ENCODE measurements at regions not wholly inside any gene's neighbourhood (a gene's known extent, or its start where the extent isn't known, plus 50 kb on each side); places are given as distances from the start of the nearest gene placed in this dataset.

GRCh38 chr11:104792861-104793260 is 105.4 kb downstream of the CASP12 start:
- no peaks in the 10 kb centered on the region for H3K36me3 ChIP-seq
- TF ChIP-seq CTCF (IDR thresholded peaks at IDR 0.05) = no peak
- H3K9me3 ChIP-seq = no peaks in the 10 kb centered on the region
- DNase-seq (ENCODE audit: low spot score) = no peak
- no peak for ATAC-seq (ENCODE audit: insufficient number of reproducible peaks, low FRiP score, low read depth)
- H3K4me1 ChIP-seq (ENCODE audit: control insufficient read depth in 1 of 2, low read depth in 2 of 2) = no peaks in the 10 kb centered on the region
- H3K27me3 ChIP-seq (replicated peaks; ENCODE audit: insufficient read depth) = no peaks in the 10 kb centered on the region
- H3K4me3 ChIP-seq = no peak overlapping the region
- no peak overlapping the region for H3K27ac ChIP-seq

- Histone ChIP-seq H3K27me3 (replicated peaks; ENCODE audit: insufficient read depth) (no peaks in the 10 kb centered on the region), H3K36me3 (no peaks in the 10 kb centered on the region), H3K9me3 (no peaks in the 10 kb centered on the region), H3K4me3 (no peak overlapping the region), H3K4me1 (ENCODE audit: control insufficient read depth in 1 of 2, low read depth in 2 of 2) (no peaks in the 10 kb centered on the region), H3K27ac (no peak overlapping the region)
- no peak for TF ChIP-seq CTCF (IDR thresholded peaks at IDR 0.05)
- DNase-seq (ENCODE audit: low spot score) (no peak), ATAC-seq (ENCODE audit: insufficient number of reproducible peaks, low FRiP score, low read depth) (no peak)
Observed at GRCh38 chr11:104791896-104792295, 106.4 kb downstream of the CASP12 start.

DNA sequence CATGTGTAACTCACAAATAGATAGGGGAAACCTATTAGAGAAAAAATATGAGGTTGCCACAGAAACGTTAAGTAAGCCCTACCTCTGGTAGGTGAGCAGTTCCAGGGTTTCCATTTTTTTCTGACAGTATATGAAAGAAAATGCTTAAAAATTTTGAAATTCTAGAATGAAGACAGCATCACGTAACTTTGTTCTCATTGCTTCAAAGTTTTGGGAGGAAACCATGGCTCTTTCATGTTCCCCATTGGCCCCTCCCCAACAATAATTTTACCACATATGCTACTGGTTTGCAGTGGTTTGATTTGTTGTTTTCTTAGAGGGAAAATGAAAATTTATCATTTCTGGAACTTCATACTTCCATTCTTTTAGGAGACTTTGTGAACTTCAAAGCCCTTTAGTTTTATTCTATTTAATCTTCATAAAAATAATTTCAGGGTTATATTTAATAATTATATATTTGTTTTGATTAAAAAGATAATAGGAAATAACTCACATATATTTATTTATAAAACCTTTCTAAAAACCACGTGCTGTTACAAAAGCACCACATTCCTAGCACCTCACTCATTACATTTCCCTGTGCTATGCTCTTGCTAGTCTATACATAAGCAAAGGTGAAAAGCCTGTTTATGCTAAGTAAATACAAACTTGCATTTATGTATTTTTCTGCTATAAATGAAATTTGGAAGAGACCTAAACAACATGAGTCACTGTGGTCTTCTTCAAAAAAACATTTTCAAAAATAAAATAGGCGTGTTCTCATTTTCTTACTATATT is 113.4 kb downstream of the CASP12 start:
- Histone ChIP-seq H3K9me3 (no peaks in the 10 kb centered on the region), H3K4me1 (ENCODE audit: control insufficient read depth in 1 of 2, low read depth in 2 of 2) (no peaks in the 10 kb centered on the region), H3K36me3 (no peaks in the 10 kb centered on the region), H3K4me3 (no peak overlapping the region), H3K27ac (no peak overlapping the region), H3K27me3 (replicated peaks; ENCODE audit: insufficient read depth) (no peaks in the 10 kb centered on the region)
- ATAC-seq (ENCODE audit: insufficient number of reproducible peaks, low FRiP score, low read depth) = no peak
- no peak for DNase-seq (ENCODE audit: low spot score)
- TF ChIP-seq CTCF (IDR thresholded peaks at IDR 0.05) = no peak

GRCh38 chr11:104783241-104783640 is 115.0 kb downstream of the CASP12 start:
- Histone ChIP-seq H3K4me3 (no peak overlapping the region), H3K4me1 (ENCODE audit: control insufficient read depth in 1 of 2, low read depth in 2 of 2) (no peaks in the 10 kb centered on the region), H3K36me3 (no peaks in the 10 kb centered on the region), H3K9me3 (no peaks in the 10 kb centered on the region), H3K27ac (no peak overlapping the region), H3K27me3 (replicated peaks; ENCODE audit: insufficient read depth) (no peaks in the 10 kb centered on the region)
- ATAC-seq (ENCODE audit: insufficient number of reproducible peaks, low FRiP score, low read depth) (no peak), DNase-seq (ENCODE audit: low spot score) (no peak)
- TF ChIP-seq CTCF (IDR thresholded peaks at IDR 0.05) = no peak

- no peak for DNase-seq (ENCODE audit: low spot score)
- Histone ChIP-seq H3K4me3 (no peak overlapping the region), H3K36me3 (no peaks in the 10 kb centered on the region), H3K27me3 (replicated peaks; ENCODE audit: insufficient read depth) (no peaks in the 10 kb centered on the region), H3K27ac (no peak overlapping the region), H3K9me3 (no peaks in the 10 kb centered on the region), H3K4me1 (ENCODE audit: control insufficient read depth in 1 of 2, low read depth in 2 of 2) (no peaks in the 10 kb centered on the region)
- no peak for TF ChIP-seq CTCF (IDR thresholded peaks at IDR 0.05)
- no peak for ATAC-seq (ENCODE audit: insufficient number of reproducible peaks, low FRiP score, low read depth)
Observed at GRCh38 chr11:104782377-104782754, 115.9 kb downstream of the CASP12 start.
